GM18498 (cell line): ENCODE measurements at regions not wholly inside any gene's neighbourhood (a gene's known extent, or its start where the extent isn't known, plus 50 kb on each side); places are given as distances from the start of the nearest gene placed in this dataset.

Source experiments
- ATAC-seq: cut with Tn5 transposase; IDR thresholded peaks from one replicate; pipeline ENCODE4 v1.9.1; 2021; ENCODE audit warnings: mild to moderate bottlenecking, moderate library complexity; ENCODE audit not compliant: unreplicated experiment

DNA sequence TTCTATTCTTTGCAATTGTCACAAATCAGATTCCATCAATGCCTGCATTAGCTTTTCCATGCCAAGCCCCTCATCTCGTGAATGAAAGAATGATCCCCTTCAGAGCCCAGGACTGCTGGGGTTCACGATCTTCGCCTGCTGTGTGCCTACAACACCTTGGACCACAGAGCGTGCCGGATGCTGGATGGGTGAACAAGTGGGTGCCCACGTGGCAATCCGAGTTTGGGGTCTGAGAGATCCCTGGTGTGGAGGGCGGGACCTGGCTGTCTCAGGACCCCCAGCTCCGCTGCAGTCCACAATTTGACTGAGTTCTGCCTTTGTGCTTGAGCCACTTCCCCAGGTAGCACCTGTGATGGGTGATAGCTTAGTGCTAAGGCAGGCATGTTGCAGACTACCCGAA, 317.0 kb downstream of the GALR1 start:
- no peak for ATAC-seq

DNA sequence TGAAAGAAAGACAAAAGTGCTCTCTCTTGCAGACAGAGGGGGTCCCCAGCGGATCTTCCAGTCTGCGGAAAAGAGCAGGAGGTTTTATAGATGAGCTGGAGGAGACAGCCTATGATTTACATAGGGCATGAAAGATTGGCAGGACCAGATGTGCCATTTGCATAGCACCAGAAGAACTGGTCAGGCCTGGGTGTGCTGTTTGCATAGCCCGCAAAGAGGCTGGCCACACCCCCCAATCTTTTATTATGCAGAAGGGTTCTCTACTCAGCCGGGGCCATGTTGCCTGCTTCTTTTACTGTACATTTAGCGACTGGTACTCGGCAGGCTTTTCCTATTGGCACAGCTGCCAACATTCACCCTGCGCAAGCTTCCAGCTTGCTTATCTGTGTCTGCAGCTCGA, 317.6 kb downstream of the GALR1 start:
- ATAC-seq: no peak

GRCh38 chr18:77571743-77572142, 322.1 kb downstream of the GALR1 start:
- no peak for ATAC-seq

- ATAC-seq: no peak
Observed at GRCh38 chr18:77572537-77572936, 322.9 kb downstream of the GALR1 start.

GRCh38 chr18:77573571-77573970, 323.9 kb downstream of the GALR1 start:
- no peak for ATAC-seq

DNA sequence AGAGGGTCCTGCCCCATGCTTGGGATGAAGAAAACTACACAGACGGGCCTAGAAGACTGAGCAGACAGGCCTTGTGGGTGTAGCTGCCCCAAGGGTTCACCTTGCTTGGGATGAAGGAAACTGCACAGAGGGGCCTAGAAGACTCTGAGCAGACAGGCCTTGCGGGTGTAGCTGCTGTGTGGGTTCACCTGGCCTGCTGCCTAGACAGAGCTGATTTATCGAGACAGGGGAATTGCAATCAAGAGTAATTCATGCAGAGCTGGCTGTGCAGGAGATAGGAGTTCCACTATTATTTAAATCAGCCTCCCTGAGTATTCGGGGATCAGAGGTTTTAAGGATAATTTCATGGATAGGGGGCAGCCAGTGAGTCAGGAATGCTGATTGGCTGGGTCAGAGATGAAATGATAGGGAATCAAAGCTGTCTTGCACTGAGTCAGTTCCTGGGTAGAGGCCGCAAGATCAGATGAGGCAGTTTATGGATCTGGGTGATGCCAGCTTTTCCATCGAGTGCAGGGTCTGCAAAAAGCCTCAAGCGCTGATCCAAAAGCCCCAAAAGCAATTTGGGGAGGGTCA, 341.4 kb downstream of the GALR1 start:
- ATAC-seq: no peak

DNA sequence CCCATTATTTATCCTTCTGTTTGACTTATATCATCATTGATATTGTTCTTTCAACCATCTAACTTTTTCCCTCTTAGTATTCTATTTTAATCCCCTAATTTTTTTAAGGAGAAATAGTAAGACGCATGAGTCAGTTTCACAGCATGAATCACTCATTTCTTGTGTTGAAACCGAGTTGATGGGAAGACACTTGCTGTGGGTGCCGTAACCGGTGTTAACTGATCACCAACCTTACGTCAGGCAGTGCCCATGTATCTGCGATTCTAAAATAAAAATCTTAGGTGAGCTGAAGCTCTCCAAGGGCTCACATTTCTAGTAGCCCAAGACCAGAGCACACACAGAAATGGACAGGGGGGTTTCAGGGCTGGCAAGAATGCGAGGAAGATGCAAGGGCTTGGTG, 348.1 kb downstream of the GALR1 start:
- no peak for ATAC-seq

DNA sequence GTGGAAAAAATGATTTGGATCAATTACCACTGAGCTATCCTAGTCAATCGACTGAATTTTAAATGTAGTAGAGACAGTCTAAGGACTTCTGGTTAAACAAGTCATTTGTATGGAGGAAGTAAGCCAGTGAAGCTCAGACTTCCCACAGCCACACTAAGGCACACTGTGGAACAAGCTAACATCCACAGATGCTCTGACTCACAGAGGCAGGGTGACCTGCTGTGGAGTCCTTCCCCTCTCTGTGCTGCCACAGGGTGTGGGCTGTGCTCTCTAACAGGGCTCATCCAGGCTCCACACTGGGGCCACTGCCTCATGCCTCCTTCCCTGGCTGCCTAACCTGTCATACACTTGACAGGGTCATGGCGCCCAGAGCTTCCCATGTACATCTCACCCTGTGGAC, 351.0 kb downstream of the GALR1 start:
- no peak for ATAC-seq

DNA sequence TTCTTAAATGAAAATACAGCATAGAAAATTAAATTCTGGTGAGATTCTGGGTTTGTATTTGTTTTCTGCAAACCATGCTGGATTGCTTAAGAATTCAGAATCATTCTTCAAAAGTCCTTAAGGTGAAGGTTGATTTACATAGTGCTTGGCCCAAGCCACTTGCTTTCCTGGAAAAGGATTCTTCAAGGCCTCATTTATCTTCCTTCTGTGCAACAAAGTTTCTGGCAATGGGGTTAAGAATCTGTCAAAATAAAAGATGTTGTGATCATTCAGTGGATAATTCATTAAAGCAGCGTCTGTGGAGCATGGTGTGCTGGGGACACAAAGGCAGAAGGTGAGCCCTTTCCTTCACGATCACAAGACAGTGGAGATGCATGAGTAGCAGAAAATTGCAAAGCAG, 351.9 kb downstream of the GALR1 start:
- no peak for ATAC-seq

DNA sequence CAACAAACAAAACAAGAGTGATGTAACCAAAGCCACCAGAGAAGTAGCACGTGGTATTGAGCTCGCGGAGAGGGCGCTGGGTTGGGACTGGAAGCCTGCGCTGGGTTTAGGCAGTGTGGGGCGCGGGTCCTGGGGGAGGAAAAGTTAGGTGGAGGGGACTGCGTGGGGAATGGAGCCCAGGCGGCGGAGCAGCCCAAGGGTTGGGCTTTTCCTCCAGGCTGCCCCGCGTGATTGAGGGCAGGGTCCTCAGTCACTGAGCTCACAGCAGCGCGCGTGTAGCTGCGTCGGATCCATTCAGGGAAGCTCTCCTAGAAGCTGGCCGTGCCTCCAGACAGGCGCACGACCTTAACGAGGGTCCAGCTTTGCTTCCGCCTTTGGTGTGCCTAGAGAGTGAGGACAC, 357.4 kb downstream of the GALR1 start:
- no peak for ATAC-seq

- no peak for ATAC-seq
Observed at GRCh38 chr18:77608807-77609206, 359.2 kb downstream of the GALR1 start.

DNA sequence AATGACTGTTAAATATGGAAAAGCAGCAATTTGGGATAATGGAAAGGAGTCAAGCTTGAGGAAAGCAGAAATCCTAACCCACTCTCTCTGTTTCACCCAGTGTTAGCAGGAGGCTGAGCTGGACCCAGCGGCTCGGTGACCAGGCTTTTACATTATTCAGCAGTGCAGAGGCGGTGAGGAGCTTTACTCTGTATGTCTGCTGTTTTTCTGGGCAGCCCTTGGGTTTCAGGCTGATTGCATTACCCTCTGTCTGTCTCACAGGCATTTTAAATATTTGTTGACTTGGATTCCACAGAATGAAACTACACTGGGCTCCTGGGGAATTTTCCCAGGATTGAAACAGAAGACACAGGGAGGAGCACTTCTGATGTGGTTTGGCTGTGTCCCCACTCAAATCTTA, 368.0 kb downstream of the GALR1 start:
- no peak for ATAC-seq

DNA sequence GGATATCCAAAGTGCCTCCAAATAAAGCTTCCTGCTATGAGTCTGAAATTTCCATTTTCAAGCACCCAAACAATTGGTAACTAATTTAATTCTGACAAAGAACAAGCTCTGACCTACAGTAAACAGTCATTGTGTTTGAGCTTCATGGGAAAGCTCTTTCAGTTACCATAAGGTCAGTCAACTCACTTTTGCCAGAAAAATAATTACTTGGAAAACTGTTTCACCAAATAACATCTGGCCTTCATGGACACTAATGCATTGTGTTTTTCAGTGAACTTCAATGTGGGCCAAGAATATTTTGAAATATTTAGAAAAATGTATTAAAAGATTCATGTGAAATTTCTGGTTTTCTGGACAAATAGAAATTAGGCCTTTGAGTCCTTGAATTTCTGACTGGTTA, 369.9 kb downstream of the GALR1 start:
- ATAC-seq: no peak

DNA sequence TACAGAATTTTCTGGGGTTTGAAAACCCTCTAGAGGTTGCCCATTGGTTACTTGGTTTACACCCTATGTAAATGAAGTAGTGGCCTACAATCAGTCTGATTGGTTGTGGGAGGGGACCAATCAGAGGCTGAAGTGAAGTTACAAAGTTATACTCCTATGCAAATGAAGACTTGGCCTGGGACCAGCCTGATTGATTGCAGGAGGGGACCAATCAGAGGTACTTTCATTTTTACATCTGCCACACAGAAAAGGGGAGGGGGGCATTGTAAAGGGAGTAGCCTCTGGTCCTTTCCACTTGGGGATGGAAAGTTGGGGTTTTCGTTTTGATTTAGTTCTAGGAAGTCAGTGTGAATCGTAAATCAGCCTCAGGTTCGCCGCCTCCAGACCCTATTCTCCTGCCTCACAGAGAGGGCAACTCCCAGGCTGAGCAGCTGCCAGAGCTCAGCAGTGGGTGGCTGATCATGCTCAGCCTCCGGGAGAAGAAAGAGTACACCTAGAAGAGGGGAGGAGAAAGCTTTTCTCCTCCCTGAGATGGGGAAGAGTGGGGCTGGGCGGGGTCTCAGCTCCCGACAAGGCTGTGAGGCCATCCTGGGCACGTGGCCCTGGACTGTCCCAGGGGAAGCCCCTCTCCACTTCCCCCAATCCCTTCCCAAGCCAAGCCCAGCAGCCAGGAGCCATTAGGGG, 372.5 kb downstream of the GALR1 start:
- no peak for ATAC-seq

GRCh38 chr18:77632758-77633157, 383.1 kb downstream of the GALR1 start:
- no peak for ATAC-seq

DNA sequence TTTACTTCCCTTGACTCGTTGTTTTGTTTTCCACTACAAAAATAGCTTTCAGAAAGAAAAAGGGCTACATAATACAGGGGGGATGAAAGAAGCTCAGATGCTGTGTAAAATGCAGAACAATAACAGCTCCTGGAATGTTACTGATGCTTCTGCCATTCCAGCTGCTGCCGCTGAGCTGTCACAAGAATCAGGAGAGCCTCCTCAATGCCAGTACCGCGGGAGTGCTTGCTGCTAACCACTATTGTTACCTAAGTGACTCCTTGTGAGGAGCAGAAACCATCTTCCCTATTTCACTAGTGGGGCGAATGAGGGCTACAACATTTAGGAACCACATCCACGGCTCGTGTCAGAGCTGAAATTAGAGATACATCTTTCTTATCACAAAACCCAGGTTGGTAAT, 384.8 kb downstream of the GALR1 start:
- ATAC-seq: no peak

DNA sequence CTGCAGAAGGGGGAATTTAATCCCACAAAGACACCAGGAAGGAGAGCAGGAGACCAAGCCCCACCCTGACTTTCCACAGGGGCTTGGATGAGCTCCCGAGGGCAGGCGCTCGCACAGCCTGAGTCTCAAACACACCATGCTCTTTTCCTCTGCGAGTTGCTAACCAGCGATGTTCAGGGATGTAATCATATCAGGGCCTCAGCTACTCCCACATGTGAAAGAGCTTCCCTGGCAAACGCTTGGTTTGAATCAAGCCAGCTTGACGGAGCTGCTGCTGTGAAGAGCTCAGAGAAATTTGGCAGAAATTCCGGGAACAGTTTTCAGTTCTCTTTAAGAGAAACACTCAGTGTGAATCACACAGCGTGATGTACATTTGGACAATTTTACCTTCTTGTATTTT, 385.8 kb downstream of the GALR1 start:
- ATAC-seq: no peak

- ATAC-seq: no peak
Observed at GRCh38 chr18:77635858-77636257, 386.2 kb downstream of the GALR1 start.

DNA sequence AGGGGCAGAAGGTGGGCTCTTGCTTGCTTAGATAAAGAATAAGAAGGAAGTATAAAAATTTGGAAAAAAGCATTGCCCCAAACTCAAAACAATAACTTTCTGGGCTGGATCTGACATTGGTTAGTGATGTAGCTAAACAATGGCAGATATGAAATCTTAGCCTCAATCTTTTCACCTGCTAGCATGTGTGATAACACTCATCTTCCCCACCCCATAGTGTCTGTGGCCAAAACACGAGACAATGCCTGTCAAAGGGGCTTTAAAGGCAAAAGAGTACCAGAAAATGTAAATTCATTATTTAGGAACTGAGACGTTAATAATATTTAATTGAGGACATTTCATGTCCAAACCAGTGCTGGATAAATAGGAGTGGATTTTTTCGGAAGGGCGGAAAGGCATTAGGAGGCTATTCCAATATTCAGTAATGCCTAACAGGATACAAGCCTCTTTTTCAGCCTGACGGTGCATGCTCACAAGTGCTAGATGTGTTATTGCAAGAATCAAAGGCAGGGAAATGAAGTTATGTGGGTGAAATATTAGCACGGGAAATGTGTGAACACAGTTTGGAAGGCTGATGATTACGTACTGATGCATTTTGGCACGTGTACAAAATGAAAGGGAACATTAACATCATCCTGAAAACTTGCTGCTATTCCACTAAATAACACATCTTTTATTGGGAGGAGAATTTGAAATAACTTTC, 395.7 kb downstream of the GALR1 start:
- no peak for ATAC-seq

- ATAC-seq: no peak
Observed at GRCh38 chr18:77647472-77647871, 397.8 kb downstream of the GALR1 start.

GRCh38 chr18:77648411-77648810, 398.8 kb downstream of the GALR1 start:
- ATAC-seq: no peak

DNA sequence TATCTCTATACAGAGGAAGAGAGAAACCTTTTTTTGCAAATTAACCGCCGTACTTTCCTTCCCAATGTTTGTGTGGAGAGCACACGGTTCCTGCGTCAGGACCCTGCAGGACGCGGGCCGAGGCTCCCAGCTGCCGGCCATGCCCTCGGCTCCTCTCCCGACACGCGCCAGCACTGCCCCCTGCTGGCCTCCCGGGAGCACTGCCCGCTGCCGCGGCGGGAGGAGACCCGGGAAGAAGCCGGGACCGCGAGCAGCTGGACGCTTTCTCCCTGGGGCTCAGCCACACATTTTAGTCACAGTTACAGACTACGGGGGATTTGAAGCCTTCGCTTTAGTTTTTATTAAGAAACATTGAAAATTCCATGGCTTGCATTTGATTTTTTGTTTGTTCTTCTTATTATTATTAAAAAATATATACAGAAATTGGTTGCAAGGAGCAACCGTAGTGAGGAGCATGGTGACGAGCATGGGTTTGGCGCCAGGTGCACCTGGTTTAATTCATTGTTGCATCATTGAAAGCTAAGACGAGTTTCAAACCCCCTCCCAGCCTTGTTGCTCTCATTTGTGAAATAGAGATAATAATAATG, 401.2 kb downstream of the GALR1 start:
- peak; percentile 94 for ATAC-seq
